Tibial artery (tissue), 4 donors: ENCODE measurements at regions not wholly inside any gene's neighbourhood (a gene's known extent, or its start where the extent isn't known, plus 50 kb on each side); places are given as distances from the start of the nearest gene placed in this dataset.

Experiments used
- DNase-seq, 2 donors: peaks; one replicate each; pipeline ENCODE4 v3.0.0-alpha.2; 2019
- H3K27ac ChIP-seq, 2 donors: fragments of 200-600 bp; sonication (generic) in 1 of 2; 1 replicate in 1 of 2; 2 replicates in 1 of 2; pipeline ENCODE4 v1.5.1; 2018 to 2019; ENCODE audit warnings: mild to moderate bottlenecking in 1 of 2
- H3K27me3 ChIP-seq, 2 donors: fragments of 200-600 bp; sonication (generic) in 1 of 2; one replicate each; pipeline versions ENCODE4 v1.5.1 to v1.6.0; 2016 to 2019
- H3K36me3 ChIP-seq, 3 donors: fragments of 200-600 bp; sonication (generic) in 2 of 3; one replicate each; pipeline ENCODE4 v1.5.1; 2016 to 2019; ENCODE audit warnings: mild to moderate bottlenecking in 2 of 3
- H3K4me1 ChIP-seq, 4 donors: fragments of 200-600 bp; sonication (generic) in 2 of 4; 1 replicate in 3 of 4; 2 replicates in 1 of 4; pipeline ENCODE4 v1.5.1; 2016 to 2019
- H3K4me3 ChIP-seq, 2 donors: fragments of 200-600 bp; sonication (generic) in 1 of 2; 1 replicate in 1 of 2; 2 replicates in 1 of 2; pipeline ENCODE4 v1.5.1; 2018 to 2019; ENCODE audit warnings: mild to moderate bottlenecking in 2 of 2
- H3K9me3 ChIP-seq, 3 donors: fragments of 200-600 bp; sonication (generic) in 1 of 3; one replicate each; pipeline ENCODE4 v1.5.1; 2016 to 2019
- intact Hi-C: fragments of 100-400 bp; cut with DNase I; formaldehyde crosslinking; loops from one replicate; pipeline ENCODE4 v1.15.0; 2023; ENCODE audit warnings: low total_unique reads
- TF ChIP-seq, protein P1 (sequence below), 2 experiments: fragments of 200-600 bp in 1 of 2; fragments of 450-650 bp in 1 of 2; IDR thresholded peaks; one replicate each; pipeline ENCODE4 v1.5.1; 2017 to 2019; ENCODE audit warnings: antibody characterized with exemption in 2 of 2, mild to moderate bottlenecking in 1 of 2, moderate library complexity in 1 of 2

- TF ChIP-seq, protein P1, sequence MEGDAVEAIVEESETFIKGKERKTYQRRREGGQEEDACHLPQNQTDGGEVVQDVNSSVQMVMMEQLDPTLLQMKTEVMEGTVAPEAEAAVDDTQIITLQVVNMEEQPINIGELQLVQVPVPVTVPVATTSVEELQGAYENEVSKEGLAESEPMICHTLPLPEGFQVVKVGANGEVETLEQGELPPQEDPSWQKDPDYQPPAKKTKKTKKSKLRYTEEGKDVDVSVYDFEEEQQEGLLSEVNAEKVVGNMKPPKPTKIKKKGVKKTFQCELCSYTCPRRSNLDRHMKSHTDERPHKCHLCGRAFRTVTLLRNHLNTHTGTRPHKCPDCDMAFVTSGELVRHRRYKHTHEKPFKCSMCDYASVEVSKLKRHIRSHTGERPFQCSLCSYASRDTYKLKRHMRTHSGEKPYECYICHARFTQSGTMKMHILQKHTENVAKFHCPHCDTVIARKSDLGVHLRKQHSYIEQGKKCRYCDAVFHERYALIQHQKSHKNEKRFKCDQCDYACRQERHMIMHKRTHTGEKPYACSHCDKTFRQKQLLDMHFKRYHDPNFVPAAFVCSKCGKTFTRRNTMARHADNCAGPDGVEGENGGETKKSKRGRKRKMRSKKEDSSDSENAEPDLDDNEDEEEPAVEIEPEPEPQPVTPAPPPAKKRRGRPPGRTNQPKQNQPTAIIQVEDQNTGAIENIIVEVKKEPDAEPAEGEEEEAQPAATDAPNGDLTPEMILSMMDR (IDR thresholded peaks at IDR 0.05): no peak
- no peak for DNase-seq
- intact Hi-C loops: no loop called here
- Histone ChIP-seq H3K4me1 (no peaks in the 10 kb centered on the region), H3K27me3 (no peaks in the 10 kb centered on the region), H3K9me3 (no peaks in the 10 kb centered on the region), H3K4me3 (no peak overlapping the region), H3K27ac (no peak overlapping the region), H3K36me3 (no peaks in the 10 kb centered on the region)
Observed at GRCh38 chr6:105949869-105950268, 136.3 kb upstream of the PRDM1 start.

DNA sequence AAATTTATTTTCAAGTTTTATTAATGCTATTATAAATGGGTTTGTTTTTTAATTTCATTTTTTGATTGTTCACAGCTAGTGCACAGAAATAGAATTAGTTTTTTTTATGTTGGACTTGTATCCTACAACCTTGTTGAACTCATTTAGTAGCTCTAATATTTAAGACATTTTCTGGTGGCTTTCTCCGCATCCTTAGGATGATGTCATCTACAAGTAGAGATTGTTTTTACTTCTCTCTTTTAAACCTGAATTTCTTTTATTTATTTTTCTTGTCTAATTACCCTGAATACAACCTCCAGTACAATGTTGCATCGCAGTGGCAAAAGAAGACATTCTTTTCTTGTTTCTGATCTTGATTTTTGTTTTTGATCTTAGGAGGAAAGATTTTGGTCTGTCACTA is 142.6 kb upstream of the PRDM1 start:
- TF ChIP-seq, protein P1 (IDR thresholded peaks at IDR 0.05): no peak
- intact Hi-C loops: no loop called here

GRCh38 chr6:105941621-105942412 is 144.3 kb upstream of the PRDM1 start:
- TF ChIP-seq, protein P1 (IDR thresholded peaks at IDR 0.05): no peak
- intact Hi-C loops: no loop called here
- Histone ChIP-seq H3K9me3 (no peaks in the 10 kb centered on the region), H3K4me1 (no peaks in the 10 kb centered on the region), H3K27me3 (no peaks in the 10 kb centered on the region), H3K4me3 (no peak overlapping the region), H3K27ac (no peak overlapping the region), H3K36me3 (no peaks in the 10 kb centered on the region)
- DNase-seq: no peak

More for the DNA sequence above, 142.6 kb upstream of the PRDM1 start:
- H3K4me1 ChIP-seq: no peaks in the 10 kb centered on the region
- H3K27ac ChIP-seq: no peak overlapping the region
- H3K27me3 ChIP-seq: no peaks in the 10 kb centered on the region
- no peaks in the 10 kb centered on the region for H3K9me3 ChIP-seq
- H3K36me3 ChIP-seq: no peaks in the 10 kb centered on the region
- no peak for DNase-seq
- H3K4me3 ChIP-seq: no peak overlapping the region

GRCh38 chr6:105940990-105941389 is 145.1 kb upstream of the PRDM1 start:
- no peaks in the 10 kb centered on the region for H3K9me3 ChIP-seq
- H3K27me3 ChIP-seq: no peaks in the 10 kb centered on the region
- no peak overlapping the region for H3K27ac ChIP-seq
- TF ChIP-seq, protein P1 (IDR thresholded peaks at IDR 0.05): no peak
- no peak overlapping the region for H3K4me3 ChIP-seq
- no peak for DNase-seq
- intact Hi-C loops: no loop called here
- H3K36me3 ChIP-seq: no peaks in the 10 kb centered on the region
- H3K4me1 ChIP-seq: no peaks in the 10 kb centered on the region

DNA sequence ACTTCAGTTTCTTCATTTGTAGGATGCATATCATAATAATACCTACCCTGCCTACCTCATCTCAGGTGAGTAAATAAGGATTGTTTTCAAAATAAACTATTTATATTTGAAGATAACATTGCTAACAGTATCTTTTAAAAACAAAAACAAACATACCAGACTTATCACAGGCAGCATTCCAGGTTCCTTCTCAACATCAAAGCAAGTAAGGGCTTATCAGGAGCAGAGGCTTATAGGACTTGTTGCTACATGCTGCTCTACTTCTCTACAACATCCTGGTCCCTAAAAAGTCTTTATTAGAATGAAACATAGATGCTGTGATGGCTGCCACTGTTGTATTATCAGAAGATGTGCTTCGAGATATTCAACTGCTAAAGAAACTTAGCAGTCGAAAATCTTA is 149.2 kb upstream of the PRDM1 start:
- DNase-seq: no peak
- no peaks in the 10 kb centered on the region for H3K9me3 ChIP-seq
- H3K27ac ChIP-seq: no peak overlapping the region
- intact Hi-C loops: no loop called here
- no peaks in the 10 kb centered on the region for H3K36me3 ChIP-seq
- no peaks in the 10 kb centered on the region for H3K4me1 ChIP-seq
- no peak overlapping the region for H3K4me3 ChIP-seq
- TF ChIP-seq, protein P1 (IDR thresholded peaks at IDR 0.05): no peak
- peaks cover 0 to 3% of the 10 kb centered on the region in 2 donors for H3K27me3 ChIP-seq
